ENCODE measurements at regions not wholly inside any gene's neighbourhood (a gene's known extent, or its start where the extent isn't known, plus 50 kb on each side); places are given as distances from the start of the nearest gene placed in this dataset.

DNA sequence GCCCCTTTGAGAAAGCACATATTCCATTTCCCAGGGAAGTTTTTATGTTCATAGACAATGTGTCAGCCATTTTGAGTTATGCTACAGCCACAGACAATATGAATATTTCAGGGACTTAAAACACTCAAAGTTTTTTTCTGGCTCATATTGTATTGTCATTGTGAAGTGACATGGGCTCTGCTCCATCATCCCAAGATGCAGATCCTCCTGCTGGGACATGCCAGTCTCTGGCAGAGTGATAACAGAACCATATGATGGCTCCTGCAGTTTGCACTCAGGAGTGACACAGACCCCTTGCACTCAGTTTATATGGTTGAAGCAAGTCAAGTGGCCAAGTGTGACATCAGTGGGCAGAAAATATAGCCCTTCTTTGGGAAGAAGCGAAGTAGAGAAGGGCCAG is 498.4 kb upstream of the TUSC1 start:
- Histone ChIP-seq H3K4me1 (ENCODE audit: control insufficient read depth in 5 of 5, insufficient read depth in 5 of 5, low read length in 5 of 5) (peaks cover 0 to 5% (median 0%) of the 10 kb centered on the region in 5 donors), H3K36me3 (ENCODE audit: control insufficient read depth in 4 of 4, insufficient read depth in 4 of 4, low read length in 4 of 4) (no peaks in the 10 kb centered on the region), H3K27me3 (ENCODE audit: control insufficient read depth in 3 of 3, insufficient read depth in 3 of 3, low read length in 2 of 3) (no peaks in the 10 kb centered on the region), H3K27ac (ENCODE audit: low read depth in 1 of 2, low read length in 1 of 2) (no peak overlapping the region), H3K9ac (ENCODE audit: insufficient read depth in 1 of 2, low read length in 2 of 2) (no peak overlapping the region), H3K4me3 (no peak overlapping the region), H3K9me3 (ENCODE audit: control insufficient read depth in 4 of 4, insufficient read depth in 3 of 4, low read length in 3 of 4) (no peaks in the 10 kb centered on the region)
- TF ChIP-seq, protein P1, sequence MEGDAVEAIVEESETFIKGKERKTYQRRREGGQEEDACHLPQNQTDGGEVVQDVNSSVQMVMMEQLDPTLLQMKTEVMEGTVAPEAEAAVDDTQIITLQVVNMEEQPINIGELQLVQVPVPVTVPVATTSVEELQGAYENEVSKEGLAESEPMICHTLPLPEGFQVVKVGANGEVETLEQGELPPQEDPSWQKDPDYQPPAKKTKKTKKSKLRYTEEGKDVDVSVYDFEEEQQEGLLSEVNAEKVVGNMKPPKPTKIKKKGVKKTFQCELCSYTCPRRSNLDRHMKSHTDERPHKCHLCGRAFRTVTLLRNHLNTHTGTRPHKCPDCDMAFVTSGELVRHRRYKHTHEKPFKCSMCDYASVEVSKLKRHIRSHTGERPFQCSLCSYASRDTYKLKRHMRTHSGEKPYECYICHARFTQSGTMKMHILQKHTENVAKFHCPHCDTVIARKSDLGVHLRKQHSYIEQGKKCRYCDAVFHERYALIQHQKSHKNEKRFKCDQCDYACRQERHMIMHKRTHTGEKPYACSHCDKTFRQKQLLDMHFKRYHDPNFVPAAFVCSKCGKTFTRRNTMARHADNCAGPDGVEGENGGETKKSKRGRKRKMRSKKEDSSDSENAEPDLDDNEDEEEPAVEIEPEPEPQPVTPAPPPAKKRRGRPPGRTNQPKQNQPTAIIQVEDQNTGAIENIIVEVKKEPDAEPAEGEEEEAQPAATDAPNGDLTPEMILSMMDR (IDR thresholded peaks at IDR 0.05; ENCODE audit: control extremely low read depth, extremely low read depth) = no peak
- DNase-seq (no peak), ATAC-seq (ENCODE audit: insufficient read depth, low FRiP score) (no peak)
- WGBS, 2 donors = 88 to 93% methylated on average over 1 of the region's 1 CpG

DNA sequence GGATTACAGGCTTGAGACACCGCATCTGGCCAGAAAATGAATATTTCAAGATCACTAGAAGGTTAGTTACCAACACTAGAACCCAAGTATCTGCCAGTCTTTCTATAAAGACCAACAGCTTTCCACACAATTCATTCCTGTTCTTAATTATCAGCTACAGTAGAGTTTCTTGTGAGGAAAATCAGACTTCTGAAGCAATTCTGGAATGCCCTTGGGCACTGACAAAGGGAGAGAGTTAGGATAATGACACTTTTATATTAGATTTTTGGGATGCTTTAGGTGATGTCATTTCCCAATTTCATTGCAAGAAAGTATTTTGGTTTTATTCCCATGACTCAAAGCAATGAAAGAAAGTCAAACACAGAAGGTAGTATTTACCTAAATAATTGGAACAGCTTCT is 497.0 kb upstream of the TUSC1 start:
- 90 to 95% methylated on average over 1 of the region's 1 CpG for WGBS, 2 donors

DNA sequence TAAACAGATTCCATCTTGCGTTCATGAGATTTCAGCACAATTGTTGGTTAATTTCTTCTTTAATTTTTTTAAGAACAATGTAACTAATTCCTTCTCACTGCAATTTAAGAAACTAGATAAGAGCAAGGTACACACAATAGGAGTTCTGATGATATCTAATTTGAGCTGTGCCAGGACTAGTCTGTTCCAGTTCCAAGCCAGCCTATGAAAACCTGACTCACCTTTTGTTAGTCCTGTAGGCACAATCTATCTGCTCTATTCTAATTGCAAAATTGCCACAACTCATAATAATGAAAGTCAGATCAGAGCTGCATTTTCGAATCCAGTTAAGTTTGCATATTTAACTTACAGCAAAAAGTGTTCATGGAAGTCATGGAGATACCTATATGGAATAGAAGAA is 494.1 kb upstream of the TUSC1 start:
- ATAC-seq (ENCODE audit: insufficient read depth, low FRiP score) (no peak), DNase-seq (no peak)

More for the DNA sequence above, 497.0 kb upstream of the TUSC1 start:
- Histone ChIP-seq H3K9ac (ENCODE audit: insufficient read depth in 1 of 2, low read length in 2 of 2) (no peak overlapping the region), H3K27ac (ENCODE audit: low read depth in 1 of 2, low read length in 1 of 2) (no peak overlapping the region), H3K4me1 (ENCODE audit: control insufficient read depth in 5 of 5, insufficient read depth in 5 of 5, low read length in 5 of 5) (no peaks in the 10 kb centered on the region), H3K4me3 (no peak overlapping the region), H3K36me3 (ENCODE audit: control insufficient read depth in 4 of 4, insufficient read depth in 4 of 4, low read length in 4 of 4) (no peaks in the 10 kb centered on the region), H3K9me3 (ENCODE audit: control insufficient read depth in 4 of 4, insufficient read depth in 3 of 4, low read length in 3 of 4) (no peaks in the 10 kb centered on the region), H3K27me3 (ENCODE audit: control insufficient read depth in 3 of 3, insufficient read depth in 3 of 3, low read length in 2 of 3) (no peaks in the 10 kb centered on the region)
- no peak for DNase-seq
- TF ChIP-seq, protein P1 (IDR thresholded peaks at IDR 0.05; ENCODE audit: control extremely low read depth, extremely low read depth) = no peak
- ATAC-seq (ENCODE audit: insufficient read depth, low FRiP score) = no peak

DNA sequence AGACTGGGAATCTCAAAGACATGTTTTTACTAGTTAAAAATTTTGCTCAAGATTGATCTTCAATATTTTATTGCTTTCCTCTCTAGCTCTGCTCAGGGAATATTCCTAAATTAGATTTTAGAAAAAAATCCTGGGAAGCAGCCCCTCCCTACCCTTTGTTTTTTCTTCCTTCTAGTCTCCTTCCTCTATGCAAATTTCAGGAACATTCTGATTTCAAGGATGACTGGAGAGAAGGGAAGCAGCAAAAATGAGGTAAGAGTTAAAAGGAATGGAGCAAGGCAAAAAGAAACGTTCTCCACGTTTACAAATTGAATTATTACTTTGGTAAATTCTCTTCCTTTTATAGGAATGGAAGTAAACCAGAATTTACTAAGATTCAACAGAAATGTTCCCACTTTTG is 493.4 kb upstream of the TUSC1 start:
- TF ChIP-seq, protein P1 (IDR thresholded peaks at IDR 0.05; ENCODE audit: control extremely low read depth, extremely low read depth) = no peak
- H3K27me3 ChIP-seq (ENCODE audit: control insufficient read depth in 3 of 3, insufficient read depth in 3 of 3, low read length in 2 of 3) = no peaks in the 10 kb centered on the region
- H3K4me3 ChIP-seq = no peak overlapping the region
- H3K9ac ChIP-seq (ENCODE audit: insufficient read depth in 1 of 2, low read length in 2 of 2) = no peak overlapping the region
- H3K27ac ChIP-seq (ENCODE audit: low read depth in 1 of 2, low read length in 1 of 2) = no peak overlapping the region
- no peaks in the 10 kb centered on the region for H3K4me1 ChIP-seq (ENCODE audit: control insufficient read depth in 5 of 5, insufficient read depth in 5 of 5, low read length in 5 of 5)
- DNase-seq = no peak
- H3K9me3 ChIP-seq (ENCODE audit: control insufficient read depth in 4 of 4, insufficient read depth in 3 of 4, low read length in 3 of 4) = no peaks in the 10 kb centered on the region
- no peak for ATAC-seq (ENCODE audit: insufficient read depth, low FRiP score)
- H3K36me3 ChIP-seq (ENCODE audit: control insufficient read depth in 4 of 4, insufficient read depth in 4 of 4, low read length in 4 of 4) = no peaks in the 10 kb centered on the region
- WGBS, 2 donors = 18 to 34% methylated on average over 2 of the region's 2 CpGs

More for the DNA sequence above, 494.1 kb upstream of the TUSC1 start:
- H3K36me3 ChIP-seq (ENCODE audit: control insufficient read depth in 4 of 4, insufficient read depth in 4 of 4, low read length in 4 of 4) = no peaks in the 10 kb centered on the region
- 73 to 76% methylated on average over 2 of the region's 2 CpGs for WGBS, 2 donors
- no peaks in the 10 kb centered on the region for H3K4me1 ChIP-seq (ENCODE audit: control insufficient read depth in 5 of 5, insufficient read depth in 5 of 5, low read length in 5 of 5)
- no peak overlapping the region for H3K27ac ChIP-seq (ENCODE audit: low read depth in 1 of 2, low read length in 1 of 2)
- TF ChIP-seq, protein P1 (IDR thresholded peaks at IDR 0.05; ENCODE audit: control extremely low read depth, extremely low read depth) = no peak
- no peak overlapping the region for H3K4me3 ChIP-seq
- H3K9ac ChIP-seq (ENCODE audit: insufficient read depth in 1 of 2, low read length in 2 of 2) = no peak overlapping the region
- H3K27me3 ChIP-seq (ENCODE audit: control insufficient read depth in 3 of 3, insufficient read depth in 3 of 3, low read length in 2 of 3) = no peaks in the 10 kb centered on the region
- H3K9me3 ChIP-seq (ENCODE audit: control insufficient read depth in 4 of 4, insufficient read depth in 3 of 4, low read length in 3 of 4) = no peaks in the 10 kb centered on the region

Measured in lung (tissue), 11 donors.